Hepatocyte (in vitro differentiated cells): ENCODE measurements at regions not wholly inside any gene's neighbourhood (a gene's known extent, or its start where the extent isn't known, plus 50 kb on each side); places are given as distances from the start of the nearest gene placed in this dataset.

Experiments used
- DNase-seq: peaks from one replicate; pipeline ENCODE4 v3.0.0-alpha.2; 2016; ENCODE audit warnings: low spot score
- H2AFZ ChIP-seq: fragments of 200-600 bp; sonication (generic); 2 replicates; pipeline ENCODE4 v1.6.0; 2016; ENCODE audit warnings: antibody characterized with exemption, mild to moderate bottlenecking
- H3K27ac ChIP-seq: fragments of 200-600 bp; sonication (generic); 2 replicates; pipeline ENCODE4 v1.5.1; 2016; ENCODE audit warnings: mild to moderate bottlenecking
- H3K27me3 ChIP-seq: fragments of 200-600 bp; sonication (generic); 2 replicates; pipeline ENCODE4 v1.6.1; 2016
- H3K36me3 ChIP-seq: fragments of 200-600 bp; sonication (generic); replicated peaks from 2 replicates; pipeline ENCODE4 v1.5.1; 2016; ENCODE audit warnings: low read depth; ENCODE audit not compliant: insufficient read depth
- H3K4me1 ChIP-seq: fragments of 200-600 bp; sonication (generic); 2 replicates; pipeline ENCODE4 v1.5.1; 2016; ENCODE audit warnings: mild to moderate bottlenecking, moderate library complexity; ENCODE audit not compliant: insufficient read depth
- H3K4me2 ChIP-seq: fragments of 200-600 bp; sonication (generic); 2 replicates; pipeline ENCODE4 v1.6.0; 2016
- H3K4me3 ChIP-seq: fragments of 200-600 bp; sonication (generic); 2 replicates; pipeline ENCODE4 v1.5.1; 2016; ENCODE audit warnings: mild to moderate bottlenecking
- H3K79me2 ChIP-seq: fragments of 200-600 bp; sonication (generic); 2 replicates; pipeline ENCODE4 v1.6.0; 2017; ENCODE audit warnings: mild to moderate bottlenecking
- H3K9me2 ChIP-seq: fragments of 200-600 bp; sonication (generic); replicated peaks from 2 replicates; pipeline ENCODE4 v1.6.0; 2017; ENCODE audit warnings: mild to moderate bottlenecking; ENCODE audit not compliant: insufficient read depth
- H3K9me3 ChIP-seq: fragments of 200-600 bp; sonication (generic); 2 replicates; pipeline ENCODE4 v1.5.1; 2016; ENCODE audit warnings: low read depth, mild to moderate bottlenecking
- H4K20me1 ChIP-seq: fragments of 200-600 bp; sonication (generic); 2 replicates; pipeline ENCODE4 v1.6.0; 2016; ENCODE audit warnings: mild to moderate bottlenecking; ENCODE audit not compliant: insufficient read depth, poor library complexity, severe bottlenecking
- CTCF ChIP-seq: fragments of 200-600 bp; sonication (generic); IDR thresholded peaks from 2 replicates; pipeline ENCODE4 v1.5.1; 2016; ENCODE audit warnings: antibody characterized with exemption, mild to moderate bottlenecking; ENCODE audit not compliant: poor library complexity
- EZH2 ChIP-seq: fragments of 200-600 bp; sonication (generic); IDR thresholded peaks from 2 replicates; pipeline ENCODE4 v1.6.1; 2016; ENCODE audit warnings: antibody characterized with exemption, mild to moderate bottlenecking, borderline replicate concordance
- EZH2phosphoT487 ChIP-seq: fragments of 200-600 bp; sonication (generic); IDR thresholded peaks from one replicate; pipeline ENCODE4 v1.6.1; 2018; ENCODE audit warnings: antibody characterized with exemption, mild to moderate bottlenecking, low read depth, moderate library complexity; ENCODE audit not compliant: unreplicated experiment, severe bottlenecking
- WGBS: methylation state at CpG from one replicate; pipeline ENCODE4 v1.1.6; 2016; ENCODE audit warnings: low lambda C conversion rate; ENCODE audit errors: missing lambda C conversion rate; 5-methylcytosine and 5-hydroxymethylcytosine counted together

- no peak overlapping the region for H3K27ac ChIP-seq
- H3K36me3 ChIP-seq = no peaks in the 10 kb centered on the region
- H3K4me2 ChIP-seq = no peak overlapping the region
- H3K79me2 ChIP-seq = no peaks in the 10 kb centered on the region
- no peaks in the 10 kb centered on the region for H4K20me1 ChIP-seq
- H3K27me3 ChIP-seq = no peaks in the 10 kb centered on the region
- H3K9me2 ChIP-seq = no peaks in the 10 kb centered on the region
- no peak overlapping the region for H3K4me3 ChIP-seq
- H2AFZ ChIP-seq = no peak overlapping the region
- no peak for DNase-seq
- no peaks in the 10 kb centered on the region for H3K4me1 ChIP-seq
- H3K9me3 ChIP-seq = no peaks in the 10 kb centered on the region
- TF ChIP-seq CTCF (no peak), EZH2phosphoT487 (no peak), EZH2 (no peak)
Observed at GRCh38 chr11:39443424-39444022, 2015.9 kb downstream of the LRRC4C start.

- Histone ChIP-seq H3K9me3 (no peaks in the 10 kb centered on the region), H3K27me3 (no peaks in the 10 kb centered on the region), H3K36me3 (no peaks in the 10 kb centered on the region), H4K20me1 (no peaks in the 10 kb centered on the region), H3K4me2 (no peak overlapping the region), H3K4me3 (no peak overlapping the region), H3K27ac (no peak overlapping the region), H2AFZ (no peak overlapping the region), H3K4me1 (no peaks in the 10 kb centered on the region), H3K9me2 (no peaks in the 10 kb centered on the region), H3K79me2 (no peaks in the 10 kb centered on the region)
- no peak for DNase-seq
- 94% methylated on average over 18 of the region's 20 CpGs for WGBS
- no peak for TF ChIP-seq EZH2phosphoT487
- no peak for TF ChIP-seq CTCF
- TF ChIP-seq EZH2 = no peak
Observed at GRCh38 chr11:39442177-39442576, 2017.3 kb downstream of the LRRC4C start.

GRCh38 chr11:39435641-39436040 is 2023.8 kb downstream of the LRRC4C start:
- Histone ChIP-seq H4K20me1 (no peaks in the 10 kb centered on the region), H3K27ac (no peak overlapping the region), H3K9me2 (no peaks in the 10 kb centered on the region), H3K9me3 (no peaks in the 10 kb centered on the region), H3K79me2 (no peaks in the 10 kb centered on the region), H2AFZ (no peak overlapping the region), H3K27me3 (no peaks in the 10 kb centered on the region), H3K4me1 (no peaks in the 10 kb centered on the region), H3K4me3 (no peak overlapping the region), H3K36me3 (no peaks in the 10 kb centered on the region), H3K4me2 (no peak overlapping the region)
- TF ChIP-seq EZH2phosphoT487 (no peak), CTCF (no peak), EZH2 (no peak)
- WGBS = 83% methylated on average over 3 of the region's 3 CpGs
- DNase-seq = no peak

GRCh38 chr11:39434466-39434865 is 2025.0 kb downstream of the LRRC4C start:
- no peaks in the 10 kb centered on the region for H3K36me3 ChIP-seq
- no peak overlapping the region for H3K4me2 ChIP-seq
- no peak for TF ChIP-seq EZH2
- no peak for TF ChIP-seq EZH2phosphoT487
- no peak for TF ChIP-seq CTCF
- WGBS = 43% methylated on average over 1 of the region's 1 CpG
- H3K9me2 ChIP-seq = no peaks in the 10 kb centered on the region
- H3K4me1 ChIP-seq = no peaks in the 10 kb centered on the region
- no peak for DNase-seq
- H3K4me3 ChIP-seq = no peak overlapping the region
- no peak overlapping the region for H3K27ac ChIP-seq
- H3K27me3 ChIP-seq = no peaks in the 10 kb centered on the region
- H3K79me2 ChIP-seq = no peaks in the 10 kb centered on the region
- no peak overlapping the region for H2AFZ ChIP-seq
- no peaks in the 10 kb centered on the region for H4K20me1 ChIP-seq
- H3K9me3 ChIP-seq = no peaks in the 10 kb centered on the region
